Uterus (tissue), 3 donors: ENCODE measurements at regions not wholly inside any gene's neighbourhood (a gene's known extent, or its start where the extent isn't known, plus 50 kb on each side); places are given as distances from the start of the nearest gene placed in this dataset.

Source experiments
- DNase-seq, 2 donors: peaks; one replicate each; pipeline ENCODE4 v3.0.0-alpha.2; 2019 to 2020
- H3K27ac ChIP-seq, 2 donors: fragments of 200-600 bp; sonication (generic); 1 replicate in 1 of 2; 2 replicates in 1 of 2; pipeline ENCODE4 v1.5.1; 2016 to 2018
- H3K27me3 ChIP-seq, 2 donors: fragments of 200-600 bp; sonication (generic); one replicate each; pipeline ENCODE4 v1.5.1; 2018 to 2019; ENCODE audit warnings: control low read depth in 1 of 2
- H3K36me3 ChIP-seq, 2 donors: fragments of 200-600 bp; sonication (generic); one replicate each; pipeline ENCODE4 v1.5.1; 2019; ENCODE audit warnings: control low read depth in 1 of 2
- H3K4me1 ChIP-seq, 2 donors: fragments of 200-600 bp; sonication (generic); one replicate each; pipeline ENCODE4 v1.5.1; 2018 to 2019; ENCODE audit warnings: control low read depth in 1 of 2
- H3K4me3 ChIP-seq, 2 donors: fragments of 200-600 bp; sonication (generic); 1 replicate in 1 of 2; 2 replicates in 1 of 2; pipeline ENCODE4 v1.5.1; 2018 to 2019; ENCODE audit warnings: mild to moderate bottlenecking in 1 of 2
- H3K9me3 ChIP-seq, 2 donors: fragments of 200-600 bp; sonication (generic); one replicate each; pipeline ENCODE4 v1.5.1; 2019; ENCODE audit warnings: control low read depth in 1 of 2
- POLR2A ChIP-seq, 2 donors: fragments of 450-650 bp; IDR thresholded peaks; one replicate each; pipeline ENCODE4 v1.6.1; 2016; ENCODE audit warnings: antibody characterized with exemption in 2 of 2, mild to moderate bottlenecking in 1 of 2, moderate library complexity in 1 of 2
- intact Hi-C: fragments of 100-400 bp; cut with DNase I; formaldehyde crosslinking; loops from one replicate; pipeline ENCODE4 v1.15.1; 2023; ENCODE audit warnings: low total_unique reads
- TF ChIP-seq, protein P1 (sequence below), 4 experiments: fragments of 200-600 bp in 2 of 4; fragments of 450-650 bp in 2 of 4; sonication (generic) in 2 of 4; IDR thresholded peaks; one replicate each; pipeline ENCODE4 v1.5.1; 2016 to 2019; ENCODE audit warnings: antibody characterized with exemption in 4 of 4, mild to moderate bottlenecking in 2 of 4, moderate library complexity in 1 of 4
- donor health status: DM: yes; HTN: yes; CAD: no.

- DNase-seq: no peak
- intact Hi-C loops: loop anchor here (10.0 kb wide), 1 partner anchor 57 kb away; no protein-coding TSS in a partner anchor
- Histone ChIP-seq H3K4me3 (no peak overlapping the region), H3K27ac (no peak overlapping the region), H3K9me3 (no peaks in the 10 kb centered on the region), H3K36me3 (no peaks in the 10 kb centered on the region), H3K27me3 (no peaks in the 10 kb centered on the region), H3K4me1 (no peaks in the 10 kb centered on the region)
- TF ChIP-seq, protein P1, sequence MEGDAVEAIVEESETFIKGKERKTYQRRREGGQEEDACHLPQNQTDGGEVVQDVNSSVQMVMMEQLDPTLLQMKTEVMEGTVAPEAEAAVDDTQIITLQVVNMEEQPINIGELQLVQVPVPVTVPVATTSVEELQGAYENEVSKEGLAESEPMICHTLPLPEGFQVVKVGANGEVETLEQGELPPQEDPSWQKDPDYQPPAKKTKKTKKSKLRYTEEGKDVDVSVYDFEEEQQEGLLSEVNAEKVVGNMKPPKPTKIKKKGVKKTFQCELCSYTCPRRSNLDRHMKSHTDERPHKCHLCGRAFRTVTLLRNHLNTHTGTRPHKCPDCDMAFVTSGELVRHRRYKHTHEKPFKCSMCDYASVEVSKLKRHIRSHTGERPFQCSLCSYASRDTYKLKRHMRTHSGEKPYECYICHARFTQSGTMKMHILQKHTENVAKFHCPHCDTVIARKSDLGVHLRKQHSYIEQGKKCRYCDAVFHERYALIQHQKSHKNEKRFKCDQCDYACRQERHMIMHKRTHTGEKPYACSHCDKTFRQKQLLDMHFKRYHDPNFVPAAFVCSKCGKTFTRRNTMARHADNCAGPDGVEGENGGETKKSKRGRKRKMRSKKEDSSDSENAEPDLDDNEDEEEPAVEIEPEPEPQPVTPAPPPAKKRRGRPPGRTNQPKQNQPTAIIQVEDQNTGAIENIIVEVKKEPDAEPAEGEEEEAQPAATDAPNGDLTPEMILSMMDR (IDR thresholded peaks at IDR 0.05): no peak
- TF ChIP-seq POLR2A (IDR thresholded peaks at IDR 0.05): no peak
These were observed 133.1 kb downstream of the SALL1 start for GRCh38 chr16:51017969-51018368.

DNA sequence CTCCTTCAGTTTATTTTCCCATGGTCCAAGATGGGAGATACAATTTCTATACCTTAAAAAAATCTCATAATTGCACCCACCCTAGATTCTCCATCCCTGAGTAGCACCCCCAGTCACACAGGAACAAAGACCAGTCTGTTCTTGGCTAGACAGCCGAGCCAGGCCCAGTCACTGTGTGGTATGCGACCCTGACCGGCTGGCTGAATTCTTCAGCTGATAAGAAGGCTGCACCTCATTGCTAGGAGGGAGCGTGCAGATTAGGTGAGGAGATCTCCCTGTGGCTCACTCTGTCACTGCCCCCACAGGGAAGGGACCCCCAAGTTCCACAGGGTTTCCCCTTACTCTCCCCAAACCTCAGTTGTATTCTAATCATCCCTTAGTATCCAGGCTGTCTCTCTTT, 138.7 kb downstream of the SALL1 start:
- intact Hi-C loops: loop anchor here (10.0 kb wide), 1 partner anchor 62 kb away; no protein-coding TSS in a partner anchor
- no peak for DNase-seq
- TF ChIP-seq, protein P1 (IDR thresholded peaks at IDR 0.05): no peak
- no peak for TF ChIP-seq POLR2A (IDR thresholded peaks at IDR 0.05)
- no peaks in the 10 kb centered on the region for H3K4me1 ChIP-seq
- H3K27me3 ChIP-seq: no peaks in the 10 kb centered on the region
- no peak overlapping the region for H3K27ac ChIP-seq
- no peaks in the 10 kb centered on the region for H3K36me3 ChIP-seq
- H3K9me3 ChIP-seq: no peaks in the 10 kb centered on the region
- no peak overlapping the region for H3K4me3 ChIP-seq

DNA sequence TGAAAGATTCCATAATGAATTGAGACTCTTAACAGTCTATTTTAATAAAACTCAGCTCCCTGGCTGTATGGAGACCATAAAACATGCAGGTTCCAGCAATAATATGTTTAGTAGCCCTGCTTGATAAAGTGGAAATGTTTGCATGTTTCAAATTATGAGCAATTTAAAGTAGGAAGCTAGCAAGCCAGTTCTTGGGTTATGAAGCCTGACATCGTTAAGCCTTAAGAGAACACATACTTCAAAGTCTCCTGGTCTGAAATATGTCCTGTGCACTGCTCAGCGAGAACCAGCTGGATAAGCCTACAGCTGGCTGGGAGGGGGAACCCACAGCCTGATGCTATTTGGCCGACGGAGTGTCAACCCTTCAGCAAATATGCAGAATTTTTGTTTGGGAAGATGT, 140.3 kb downstream of the SALL1 start:
- H3K4me3 ChIP-seq: no peak overlapping the region
- intact Hi-C loops: loop anchor here (10.0 kb wide), 1 partner anchor 64 kb away; no protein-coding TSS in a partner anchor
- no peaks in the 10 kb centered on the region for H3K27me3 ChIP-seq
- no peak for DNase-seq
- TF ChIP-seq POLR2A (IDR thresholded peaks at IDR 0.05): no peak
- TF ChIP-seq, protein P1 (IDR thresholded peaks at IDR 0.05): no peak
- no peaks in the 10 kb centered on the region for H3K36me3 ChIP-seq
- no peaks in the 10 kb centered on the region for H3K4me1 ChIP-seq
- H3K27ac ChIP-seq: no peak overlapping the region
- H3K9me3 ChIP-seq: no peaks in the 10 kb centered on the region

DNA sequence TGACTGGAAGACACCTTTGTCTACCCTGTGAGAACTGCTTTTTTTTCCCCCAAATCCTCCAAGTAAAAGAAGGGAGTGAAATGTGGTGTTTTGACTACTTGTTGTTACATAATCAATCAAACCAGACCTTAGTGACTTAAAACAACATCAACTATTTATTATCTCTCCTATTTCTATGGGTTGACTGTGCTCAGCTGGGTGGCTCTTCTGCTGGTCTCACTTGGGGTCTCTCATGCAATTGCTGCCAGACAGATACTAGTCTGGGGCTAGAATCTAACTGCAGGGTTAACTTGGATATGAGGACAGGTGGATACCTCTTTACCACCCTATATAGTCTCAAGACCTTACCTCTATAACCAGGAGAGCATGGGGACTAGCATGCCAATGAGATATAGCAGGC, 141.3 kb downstream of the SALL1 start:
- H3K4me3 ChIP-seq: no peak overlapping the region
- no peak overlapping the region for H3K27ac ChIP-seq
- no peak for TF ChIP-seq POLR2A (IDR thresholded peaks at IDR 0.05)
- TF ChIP-seq, protein P1 (IDR thresholded peaks at IDR 0.05): no peak
- intact Hi-C loops: loop anchor here (10.0 kb wide), 1 partner anchor 65 kb away; no protein-coding TSS in a partner anchor
- H3K4me1 ChIP-seq: no peaks in the 10 kb centered on the region
- H3K27me3 ChIP-seq: no peaks in the 10 kb centered on the region
- no peaks in the 10 kb centered on the region for H3K36me3 ChIP-seq
- no peaks in the 10 kb centered on the region for H3K9me3 ChIP-seq
- DNase-seq: no peak

DNA sequence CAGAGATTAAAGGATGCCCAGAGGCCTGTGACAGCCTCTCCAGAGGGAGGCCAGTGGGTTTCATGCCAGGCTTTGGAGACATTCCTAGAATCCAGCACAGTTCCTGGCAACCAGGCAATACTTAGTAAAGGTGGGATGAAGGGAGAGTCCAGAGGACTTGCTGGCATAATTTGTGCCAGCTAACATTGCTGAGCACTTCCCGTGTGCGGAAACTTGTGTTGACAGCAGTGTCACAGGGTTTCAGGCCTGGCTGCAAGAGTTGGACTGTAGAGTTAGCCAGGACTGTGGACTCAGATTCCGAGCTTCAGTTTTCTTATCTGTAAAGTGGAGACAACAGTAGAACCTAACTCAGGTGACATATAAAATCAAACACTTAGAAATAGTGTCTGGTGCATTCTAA, 141.7 kb downstream of the SALL1 start:
- H3K36me3 ChIP-seq: no peaks in the 10 kb centered on the region
- H3K27ac ChIP-seq: no peak overlapping the region
- TF ChIP-seq, protein P1 (IDR thresholded peaks at IDR 0.05): no peak
- no peak for TF ChIP-seq POLR2A (IDR thresholded peaks at IDR 0.05)
- no peaks in the 10 kb centered on the region for H3K4me1 ChIP-seq
- no peak for DNase-seq
- no peaks in the 10 kb centered on the region for H3K27me3 ChIP-seq
- no peaks in the 10 kb centered on the region for H3K9me3 ChIP-seq
- intact Hi-C loops: no loop called here
- no peak overlapping the region for H3K4me3 ChIP-seq
